ENCODE measurements at regions not wholly inside any gene's neighbourhood (a gene's known extent, or its start where the extent isn't known, plus 50 kb on each side); places are given as distances from the start of the nearest gene placed in this dataset.

GRCh38 chr14:40410708-40411107, 978.5 kb upstream of the FBXO33 start:
- Histone ChIP-seq H4K20me1 (replicated peaks; ENCODE audit: insufficient read depth) (no peaks in the 10 kb centered on the region), H3K36me3 (ENCODE audit: insufficient read depth) (no peaks in the 10 kb centered on the region), H2AFZ (no peak overlapping the region), H3K4me3 (no peak overlapping the region), H3K9me2 (ENCODE audit: insufficient read depth) (0 out of 2 replicates have a peak, but pooled peaks cover 11% of the 10 kb centered on the region), H3K4me1 (ENCODE audit: insufficient read depth) (no peaks in the 10 kb centered on the region), H3K27ac (ENCODE audit: low read depth) (no peak overlapping the region), H3K4me2 (no peak overlapping the region), H3F3A (replicated peaks; ENCODE audit: low read depth) (no peaks in the 10 kb centered on the region), H3K79me2 (replicated peaks; ENCODE audit: insufficient read depth) (no peaks in the 10 kb centered on the region), H3K27me3 (ENCODE audit: insufficient read depth) (no peaks in the 10 kb centered on the region)
- ATAC-seq (no peak), DNase-seq (ENCODE audit: low spot score) (no peak)
- H3K27me3 Mint-ChIP-seq (ENCODE audit: insufficient read depth, low read depth, poor library complexity) = peaks cover 2% of the 10 kb centered on the region
- no peaks in the 10 kb centered on the region for H3K4me1 Mint-ChIP-seq
- H3K9me3 Mint-ChIP-seq = peaks cover 42% of the 10 kb centered on the region
- H3K27ac Mint-ChIP-seq = no peak overlapping the region
- H3K4me3 Mint-ChIP-seq = no peak overlapping the region
- TF ChIP-seq STAT1 (IDR thresholded peaks at IDR 0.05; ENCODE audit: unreplicated experiment) = no peak
- no peak for TF ChIP-seq ZNF331 (CRISPR knock-in tag; IDR thresholded peaks at IDR 0.05; ENCODE audit: low read depth)
- TF ChIP-seq ZNF114 (CRISPR knock-in tag; IDR thresholded peaks at IDR 0.05) = no peak
- peaks cover 36% of the 10 kb centered on the region for H3K36me3 Mint-ChIP-seq (ENCODE audit: low read depth)

DNA sequence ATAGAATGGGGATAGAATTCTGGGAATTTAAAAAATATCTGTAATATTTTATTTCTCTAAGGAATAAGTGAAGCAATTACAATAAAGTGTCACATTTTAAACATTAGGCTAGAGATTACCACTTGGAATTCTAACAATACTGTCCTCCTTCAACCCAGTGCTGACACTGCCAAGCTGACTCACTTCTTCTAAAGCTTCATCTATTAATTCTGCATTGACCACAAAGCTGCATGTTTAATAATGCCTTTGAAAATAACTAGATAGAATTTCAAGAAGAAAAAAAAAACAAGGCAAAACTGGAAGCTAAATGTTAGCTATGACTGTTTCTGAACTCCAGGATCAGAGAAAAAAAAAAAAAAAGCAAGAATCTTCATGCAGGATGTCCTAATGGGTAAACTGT, 970.7 kb upstream of the FBXO33 start:
- H3K4me3 Mint-ChIP-seq = no peak overlapping the region
- Histone ChIP-seq H3K9me2 (ENCODE audit: insufficient read depth) (no peaks in the 10 kb centered on the region), H3F3A (replicated peaks; ENCODE audit: low read depth) (no peaks in the 10 kb centered on the region), H3K27ac (ENCODE audit: low read depth) (no peak overlapping the region), H4K20me1 (replicated peaks; ENCODE audit: insufficient read depth) (no peaks in the 10 kb centered on the region), H3K79me2 (replicated peaks; ENCODE audit: insufficient read depth) (no peaks in the 10 kb centered on the region), H3K4me3 (no peak overlapping the region), H3K36me3 (ENCODE audit: insufficient read depth) (no peaks in the 10 kb centered on the region), H3K4me2 (no peak overlapping the region), H3K4me1 (ENCODE audit: insufficient read depth) (no peaks in the 10 kb centered on the region), H3K27me3 (ENCODE audit: insufficient read depth) (no peaks in the 10 kb centered on the region), H2AFZ (no peak overlapping the region)
- no peaks in the 10 kb centered on the region for H3K4me1 Mint-ChIP-seq
- no peaks in the 10 kb centered on the region for H3K27me3 Mint-ChIP-seq (ENCODE audit: insufficient read depth, low read depth, poor library complexity)
- ATAC-seq (no peak), DNase-seq (ENCODE audit: low spot score) (no peak)
- no peak overlapping the region for H3K27ac Mint-ChIP-seq
- peaks cover 22% of the 10 kb centered on the region for H3K36me3 Mint-ChIP-seq (ENCODE audit: low read depth)
- peaks cover 24% of the 10 kb centered on the region for H3K9me3 Mint-ChIP-seq
- TF ChIP-seq, protein P1, sequence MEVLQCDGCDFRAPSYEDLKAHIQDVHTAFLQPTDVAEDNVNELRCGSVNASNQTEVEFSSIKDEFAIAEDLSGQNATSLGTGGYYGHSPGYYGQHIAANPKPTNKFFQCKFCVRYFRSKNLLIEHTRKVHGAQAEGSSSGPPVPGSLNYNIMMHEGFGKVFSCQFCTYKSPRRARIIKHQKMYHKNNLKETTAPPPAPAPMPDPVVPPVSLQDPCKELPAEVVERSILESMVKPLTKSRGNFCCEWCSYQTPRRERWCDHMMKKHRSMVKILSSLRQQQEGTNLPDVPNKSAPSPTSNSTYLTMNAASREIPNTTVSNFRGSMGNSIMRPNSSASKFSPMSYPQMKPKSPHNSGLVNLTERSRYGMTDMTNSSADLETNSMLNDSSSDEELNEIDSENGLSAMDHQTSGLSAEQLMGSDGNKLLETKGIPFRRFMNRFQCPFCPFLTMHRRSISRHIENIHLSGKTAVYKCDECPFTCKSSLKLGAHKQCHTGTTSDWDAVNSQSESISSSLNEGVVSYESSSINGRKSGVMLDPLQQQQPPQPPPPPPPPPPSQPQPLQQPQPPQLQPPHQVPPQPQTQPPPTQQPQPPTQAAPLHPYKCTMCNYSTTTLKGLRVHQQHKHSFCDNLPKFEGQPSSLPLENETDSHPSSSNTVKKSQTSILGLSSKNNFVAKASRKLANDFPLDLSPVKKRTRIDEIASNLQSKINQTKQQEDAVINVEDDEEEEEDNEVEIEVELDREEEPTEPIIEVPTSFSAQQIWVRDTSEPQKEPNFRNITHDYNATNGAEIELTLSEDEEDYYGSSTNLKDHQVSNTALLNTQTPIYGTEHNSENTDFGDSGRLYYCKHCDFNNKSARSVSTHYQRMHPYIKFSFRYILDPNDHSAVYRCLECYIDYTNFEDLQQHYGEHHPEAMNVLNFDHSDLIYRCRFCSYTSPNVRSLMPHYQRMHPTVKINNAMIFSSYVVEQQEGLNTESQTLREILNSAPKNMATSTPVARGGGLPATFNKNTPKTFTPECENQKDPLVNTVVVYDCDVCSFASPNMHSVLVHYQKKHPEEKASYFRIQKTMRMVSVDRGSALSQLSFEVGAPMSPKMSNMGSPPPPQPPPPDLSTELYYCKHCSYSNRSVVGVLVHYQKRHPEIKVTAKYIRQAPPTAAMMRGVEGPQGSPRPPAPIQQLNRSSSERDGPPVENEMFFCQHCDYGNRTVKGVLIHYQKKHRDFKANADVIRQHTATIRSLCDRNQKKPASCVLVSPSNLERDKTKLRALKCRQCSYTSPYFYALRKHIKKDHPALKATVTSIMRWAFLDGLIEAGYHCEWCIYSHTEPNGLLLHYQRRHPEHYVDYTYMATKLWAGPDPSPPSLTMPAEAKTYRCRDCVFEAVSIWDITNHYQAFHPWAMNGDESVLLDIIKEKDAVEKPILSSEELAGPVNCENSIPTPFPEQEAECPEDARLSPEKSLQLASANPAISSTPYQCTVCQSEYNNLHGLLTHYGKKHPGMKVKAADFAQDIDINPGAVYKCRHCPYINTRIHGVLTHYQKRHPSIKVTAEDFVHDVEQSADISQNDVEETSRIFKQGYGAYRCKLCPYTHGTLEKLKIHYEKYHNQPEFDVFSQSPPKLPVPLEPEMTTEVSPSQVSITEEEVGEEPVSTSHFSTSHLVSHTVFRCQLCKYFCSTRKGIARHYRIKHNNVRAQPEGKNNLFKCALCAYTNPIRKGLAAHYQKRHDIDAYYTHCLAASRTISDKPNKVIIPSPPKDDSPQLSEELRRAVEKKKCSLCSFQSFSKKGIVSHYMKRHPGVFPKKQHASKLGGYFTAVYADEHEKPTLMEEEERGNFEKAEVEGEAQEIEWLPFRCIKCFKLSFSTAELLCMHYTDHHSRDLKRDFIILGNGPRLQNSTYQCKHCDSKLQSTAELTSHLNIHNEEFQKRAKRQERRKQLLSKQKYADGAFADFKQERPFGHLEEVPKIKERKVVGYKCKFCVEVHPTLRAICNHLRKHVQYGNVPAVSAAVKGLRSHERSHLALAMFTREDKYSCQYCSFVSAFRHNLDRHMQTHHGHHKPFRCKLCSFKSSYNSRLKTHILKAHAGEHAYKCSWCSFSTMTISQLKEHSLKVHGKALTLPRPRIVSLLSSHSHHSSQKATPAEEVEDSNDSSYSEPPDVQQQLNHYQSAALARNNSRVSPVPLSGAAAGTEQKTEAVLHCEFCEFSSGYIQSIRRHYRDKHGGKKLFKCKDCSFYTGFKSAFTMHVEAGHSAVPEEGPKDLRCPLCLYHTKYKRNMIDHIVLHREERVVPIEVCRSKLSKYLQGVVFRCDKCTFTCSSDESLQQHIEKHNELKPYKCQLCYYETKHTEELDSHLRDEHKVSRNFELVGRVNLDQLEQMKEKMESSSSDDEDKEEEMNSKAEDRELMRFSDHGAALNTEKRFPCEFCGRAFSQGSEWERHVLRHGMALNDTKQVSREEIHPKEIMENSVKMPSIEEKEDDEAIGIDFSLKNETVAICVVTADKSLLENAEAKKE (CRISPR knock-in tag; IDR thresholded peaks at IDR 0.05) = no peak
- TF ChIP-seq STAT1 (IDR thresholded peaks at IDR 0.05; ENCODE audit: unreplicated experiment) (no peak), JUNB (IDR thresholded peaks at IDR 0.05; ENCODE audit: unreplicated experiment) (no peak), CTCF (conservative IDR thresholded peaks at IDR 0.05; ENCODE audit: low read depth in 2 of 2) (no peak), NANOG (IDR thresholded peaks at IDR 0.05; ENCODE audit: borderline replicate concordance) (no peak), REST (IDR thresholded peaks at IDR 0.05; ENCODE audit: unreplicated experiment) (no peak), POLR2AphosphoS5 (IDR thresholded peaks at IDR 0.05; ENCODE audit: low read depth) (no peak), ZNF114 (CRISPR knock-in tag; IDR thresholded peaks at IDR 0.05) (no peak), ZNF331 (CRISPR knock-in tag; IDR thresholded peaks at IDR 0.05; ENCODE audit: low read depth) (no peak), EZH2 (IDR thresholded peaks at IDR 0.05; ENCODE audit: low read depth, unreplicated experiment) (no peak), EZH2phosphoT487 (IDR thresholded peaks at IDR 0.05; ENCODE audit: unreplicated experiment) (no peak)

Measured in GM23338 (cell line).